ENCODE measurements at regions not wholly inside any gene's neighbourhood (a gene's known extent, or its start where the extent isn't known, plus 50 kb on each side); places are given as distances from the start of the nearest gene placed in this dataset.

DNA sequence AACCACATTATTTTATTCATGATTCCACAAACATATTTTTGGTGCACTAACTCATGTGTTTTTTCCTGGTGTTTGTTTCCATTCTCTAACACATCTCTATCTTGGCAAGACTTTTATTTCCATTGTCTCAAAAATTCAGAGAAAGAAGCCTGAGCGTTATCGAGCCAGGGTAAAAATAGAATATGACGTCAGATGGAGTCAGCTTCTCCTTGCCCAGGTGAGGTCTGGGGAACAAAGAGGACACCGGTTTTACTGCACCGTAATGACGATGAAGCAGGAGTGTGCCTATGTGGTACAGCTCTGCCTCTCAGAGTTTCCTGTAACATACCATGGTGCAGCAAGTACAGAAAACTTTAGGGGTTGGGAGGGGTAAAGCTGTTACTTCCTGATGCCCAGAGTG lies 661.6 kb downstream of the PLCL1 start:
- no peak for FAIRE-seq
- DNase-seq (ENCODE audit: insufficient read length, low spot score) = no peak

DNA sequence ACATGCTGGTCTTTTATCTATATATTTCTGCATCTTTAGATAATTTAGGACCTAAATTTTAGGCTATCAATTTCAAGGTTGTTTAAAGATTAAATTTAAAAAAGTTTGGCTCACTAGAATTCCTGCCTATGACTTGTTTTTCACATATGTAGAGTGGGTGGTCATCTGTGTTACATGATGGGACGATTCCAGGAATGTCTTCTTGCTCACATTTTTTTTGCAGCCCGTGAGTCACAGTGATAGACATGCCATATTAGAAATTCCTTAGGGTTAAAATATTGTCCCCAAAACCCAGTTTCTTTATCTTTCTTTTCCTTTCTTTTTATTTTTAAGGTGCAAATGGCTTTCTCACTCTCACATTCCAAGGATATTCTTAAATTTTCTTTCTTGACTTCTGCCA lies 652.0 kb downstream of the PLCL1 start:
- no peak for FAIRE-seq
- no peak for DNase-seq (ENCODE audit: insufficient read length, low spot score)

DNA sequence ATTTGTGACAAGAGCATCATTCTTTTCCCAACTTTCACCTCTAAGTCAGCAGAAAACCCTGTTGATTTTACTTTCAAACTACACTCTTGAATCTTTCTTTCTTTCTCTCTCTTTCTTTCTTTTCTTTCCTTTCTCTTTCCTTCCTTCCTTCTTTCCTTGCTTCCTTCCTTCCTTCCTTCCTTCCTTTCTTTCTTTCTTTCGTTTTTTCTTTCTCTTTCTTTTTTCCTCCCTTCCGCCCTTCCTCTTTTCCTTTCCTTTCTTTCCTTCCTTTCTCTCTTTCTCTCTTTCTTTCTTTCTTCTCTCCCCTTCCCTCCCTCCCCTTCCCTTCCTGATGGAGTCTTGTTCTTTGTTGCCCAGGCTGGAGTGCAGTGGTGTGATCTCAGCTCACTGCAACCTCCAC lies 649.5 kb downstream of the PLCL1 start:
- DNase-seq (ENCODE audit: insufficient read length, low spot score) (no peak), FAIRE-seq (no peak)

DNA sequence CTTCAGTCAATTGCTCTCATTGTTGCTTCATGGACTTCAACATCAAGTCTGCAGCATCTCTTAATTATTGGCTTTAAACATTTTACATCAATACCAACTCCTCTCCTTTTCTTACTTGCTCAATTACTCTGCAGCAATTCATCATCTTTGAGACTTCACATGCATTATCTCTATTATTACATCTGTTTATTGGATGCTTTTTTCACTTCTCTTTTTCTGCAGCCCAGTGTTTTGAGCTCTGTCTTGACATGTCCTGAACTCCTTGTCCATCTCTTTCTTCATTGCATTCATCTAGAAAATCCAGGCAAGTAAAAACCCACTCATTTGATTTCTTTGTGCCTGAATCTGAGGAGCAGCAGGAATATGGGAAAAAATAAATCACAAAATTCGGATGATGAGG lies 647.9 kb downstream of the PLCL1 start:
- FAIRE-seq (no peak), DNase-seq (ENCODE audit: insufficient read length, low spot score) (no peak)

DNA sequence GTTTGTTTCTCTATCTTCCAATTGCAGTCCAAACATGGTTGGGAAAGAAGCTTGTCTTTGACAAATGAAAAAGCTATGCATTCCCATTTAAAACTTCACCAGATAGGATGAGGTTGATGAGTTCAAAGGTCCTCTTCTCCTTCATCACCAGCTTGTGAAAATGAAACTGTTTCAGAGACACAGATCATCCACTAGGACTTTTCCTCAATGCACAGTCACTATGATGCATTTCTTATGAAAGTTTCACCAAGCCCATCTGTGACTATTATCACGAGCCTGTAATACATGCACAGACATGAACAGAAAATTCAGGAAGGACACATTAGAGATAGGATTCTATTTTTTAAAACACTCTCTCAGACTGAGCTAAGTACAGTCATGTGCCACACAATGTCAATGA lies 644.4 kb downstream of the PLCL1 start:
- FAIRE-seq (no peak), DNase-seq (ENCODE audit: insufficient read length, low spot score) (no peak)

DNA sequence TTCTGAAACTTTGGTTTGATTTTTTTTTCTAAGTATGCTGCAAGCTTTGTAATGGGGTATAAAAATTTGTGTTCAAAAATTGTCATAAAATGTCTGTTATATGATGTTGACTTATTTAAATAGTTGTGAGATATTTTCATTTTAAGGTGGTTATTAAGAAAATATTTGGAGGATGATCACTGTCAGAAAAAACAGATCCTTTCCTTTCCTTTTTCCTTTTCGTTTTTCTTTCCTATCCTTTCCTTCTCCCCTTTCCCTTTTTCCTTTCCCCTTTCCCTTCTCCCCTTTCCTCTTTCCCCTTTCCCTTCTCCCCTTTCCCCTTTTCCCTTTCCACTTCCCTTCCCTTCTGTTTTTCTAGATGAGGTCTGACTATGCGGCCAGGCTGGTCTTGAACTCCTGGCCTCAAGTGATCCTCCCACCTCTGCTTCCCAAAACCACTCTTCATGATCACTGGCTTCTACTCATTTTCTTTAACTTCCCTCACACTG lies 640.5 kb downstream of the PLCL1 start:
- FAIRE-seq = no peak
- no peak for DNase-seq (ENCODE audit: insufficient read length, low spot score)

DNA sequence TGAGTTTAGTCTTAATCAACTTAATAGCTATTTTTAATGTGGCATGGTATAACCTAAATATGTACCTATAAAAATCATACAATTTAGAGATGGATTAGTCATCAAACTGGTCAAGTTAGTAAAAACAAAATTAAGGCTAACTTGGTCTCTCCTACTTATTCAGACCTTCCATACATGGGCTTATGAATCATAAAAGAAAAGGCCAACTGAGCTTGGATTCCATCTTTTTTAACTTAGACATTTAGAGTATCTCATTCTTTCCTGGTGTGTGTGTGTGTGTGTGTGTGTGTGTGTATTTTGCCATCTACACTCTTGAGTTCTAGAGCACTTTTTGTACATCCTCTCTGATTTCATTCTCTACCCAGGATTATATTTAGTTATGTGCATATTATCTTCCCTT lies 637.5 kb downstream of the PLCL1 start:
- FAIRE-seq (no peak), DNase-seq (ENCODE audit: insufficient read length, low spot score) (no peak)

DNA sequence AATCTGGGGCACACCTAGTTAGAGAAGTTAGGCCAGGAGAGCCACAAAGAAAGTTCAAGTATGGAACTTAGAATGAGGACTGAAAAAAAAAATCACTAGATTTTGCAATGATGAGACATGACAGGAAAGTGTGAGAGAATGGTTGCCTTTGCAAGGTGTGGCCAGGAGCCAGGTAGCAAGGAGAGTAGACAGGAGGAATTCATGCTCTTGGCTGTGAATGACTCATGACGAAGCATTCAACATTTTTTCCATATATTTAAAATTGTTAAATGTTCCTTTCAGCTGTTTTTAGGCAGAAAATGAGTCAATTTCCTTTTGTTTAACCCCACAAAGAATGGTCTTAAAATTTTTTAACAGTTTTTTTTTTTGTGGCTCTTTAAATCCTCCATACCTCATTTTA lies 636.9 kb downstream of the PLCL1 start:
- DNase-seq (ENCODE audit: insufficient read length, low spot score) = no peak
- FAIRE-seq = no peak

DNA sequence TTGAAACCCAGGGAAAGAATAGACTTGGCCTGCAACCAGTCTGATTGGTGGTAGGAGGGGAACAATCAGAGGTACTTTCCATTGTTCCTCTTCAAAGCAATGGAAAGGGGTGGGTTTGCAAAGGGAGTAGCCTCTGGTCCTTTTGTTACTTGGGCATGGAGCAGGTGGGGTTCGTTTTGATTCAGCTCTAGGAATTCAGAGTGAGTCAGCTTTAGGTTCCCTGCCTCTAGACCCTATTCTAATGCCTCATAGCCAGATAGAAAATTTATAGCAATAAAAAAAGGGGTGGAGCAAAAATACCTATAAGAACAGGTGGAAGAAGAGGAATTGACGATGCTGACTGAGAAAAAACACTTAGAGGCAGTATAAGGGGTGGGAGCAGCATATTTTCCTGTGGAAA lies 636.4 kb downstream of the PLCL1 start:
- FAIRE-seq (no peak), DNase-seq (ENCODE audit: insufficient read length, low spot score) (no peak)

DNA sequence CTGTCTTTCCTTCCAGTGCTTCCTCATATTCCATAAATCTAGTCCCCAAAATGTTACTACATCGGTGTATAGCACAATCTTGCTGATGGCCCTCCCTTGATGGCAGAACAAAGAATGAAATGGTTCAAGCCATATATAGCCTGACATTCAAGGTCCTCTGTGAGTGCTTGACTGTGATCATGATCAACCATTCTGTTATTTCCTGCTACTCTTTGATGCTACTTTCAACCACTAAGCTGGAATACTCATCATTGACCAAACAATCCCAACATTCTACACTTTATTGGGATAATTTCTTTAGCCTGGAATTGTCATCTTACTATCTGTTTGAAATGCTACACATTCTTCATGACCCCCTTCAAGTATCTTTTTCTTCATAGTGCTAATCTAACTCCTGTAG lies 633.9 kb downstream of the PLCL1 start:
- FAIRE-seq = no peak
- DNase-seq (ENCODE audit: insufficient read length, low spot score) = no peak

DNA sequence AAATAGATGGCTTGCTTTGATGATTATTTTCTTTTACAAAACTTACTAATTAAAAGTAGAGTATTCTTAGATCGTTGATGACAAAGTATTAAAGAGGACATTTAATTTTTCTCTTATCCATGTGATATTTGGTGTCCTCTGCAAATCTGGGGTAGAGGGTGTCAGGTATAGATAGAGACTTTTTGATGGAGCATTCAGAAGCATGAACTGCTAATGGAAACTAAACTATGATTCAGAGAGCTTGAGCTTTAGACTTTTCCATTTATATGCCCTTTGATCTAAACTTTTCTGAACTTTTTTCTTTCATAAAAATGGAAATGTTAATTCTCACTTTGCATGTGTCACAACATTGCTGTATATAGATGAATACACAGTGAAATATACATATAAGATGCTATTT lies 619.7 kb downstream of the PLCL1 start:
- DNase-seq (ENCODE audit: insufficient read length, low spot score) (no peak), FAIRE-seq (no peak)

DNA sequence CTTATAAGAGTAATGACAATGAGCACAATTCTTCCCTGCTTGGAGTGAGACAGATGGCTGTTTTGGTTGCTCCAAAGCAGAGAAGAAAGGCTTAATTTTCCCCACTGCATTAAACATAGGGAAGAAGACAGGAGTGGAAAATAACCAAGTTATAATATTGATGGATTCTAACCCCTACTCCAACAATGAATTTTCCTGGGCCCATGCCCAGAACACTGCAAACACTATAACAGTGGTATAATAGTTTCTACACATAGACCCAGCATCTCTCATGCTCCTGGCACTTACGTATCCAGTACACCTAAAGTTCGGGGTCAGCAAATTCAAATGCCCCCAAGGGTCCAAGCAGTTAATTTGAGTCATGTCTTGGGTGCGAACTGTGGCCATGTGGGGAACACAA lies 613.4 kb downstream of the PLCL1 start:
- no peak for FAIRE-seq
- no peak for DNase-seq (ENCODE audit: insufficient read length, low spot score)

DNA sequence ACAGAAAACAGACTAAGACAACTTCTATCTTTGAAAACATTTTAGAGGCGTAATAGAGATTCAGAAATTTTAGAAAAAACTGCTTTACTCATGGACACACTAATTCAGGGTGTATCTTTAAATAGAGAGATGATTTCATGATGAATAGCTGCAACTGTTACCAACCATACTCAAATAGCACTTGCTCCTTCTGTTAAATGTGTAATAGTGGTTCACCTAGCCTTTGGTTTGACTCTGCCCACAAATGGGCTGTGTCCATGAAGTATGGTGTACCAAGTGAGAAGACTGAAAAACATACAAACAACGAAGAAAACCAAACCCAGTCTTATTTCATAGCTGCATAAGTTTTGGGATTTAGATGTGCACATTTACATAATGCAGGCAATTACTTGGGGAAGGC lies 610.6 kb downstream of the PLCL1 start:
- DNase-seq (ENCODE audit: insufficient read length, low spot score) (no peak), FAIRE-seq (no peak)

DNA sequence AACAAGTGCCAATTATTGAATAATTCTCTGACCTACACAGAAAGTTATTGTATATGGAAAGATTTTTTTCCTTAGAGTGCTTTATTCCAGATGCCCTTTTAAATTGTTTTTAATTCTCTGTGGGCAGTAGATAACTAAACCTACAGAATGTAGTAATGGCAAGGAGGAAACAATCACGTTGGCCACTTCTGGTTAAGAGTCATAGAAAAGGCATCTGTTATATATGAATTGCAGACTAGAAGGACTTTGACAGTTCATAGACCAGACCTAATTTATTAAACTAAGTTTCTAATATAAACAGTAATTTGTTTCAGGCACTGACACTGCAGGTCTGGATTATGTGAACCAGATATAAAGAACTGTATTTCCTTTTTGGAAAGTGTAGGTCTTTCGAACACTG lies 607.5 kb downstream of the PLCL1 start:
- DNase-seq (ENCODE audit: insufficient read length, low spot score) (no peak), FAIRE-seq (no peak)

DNA sequence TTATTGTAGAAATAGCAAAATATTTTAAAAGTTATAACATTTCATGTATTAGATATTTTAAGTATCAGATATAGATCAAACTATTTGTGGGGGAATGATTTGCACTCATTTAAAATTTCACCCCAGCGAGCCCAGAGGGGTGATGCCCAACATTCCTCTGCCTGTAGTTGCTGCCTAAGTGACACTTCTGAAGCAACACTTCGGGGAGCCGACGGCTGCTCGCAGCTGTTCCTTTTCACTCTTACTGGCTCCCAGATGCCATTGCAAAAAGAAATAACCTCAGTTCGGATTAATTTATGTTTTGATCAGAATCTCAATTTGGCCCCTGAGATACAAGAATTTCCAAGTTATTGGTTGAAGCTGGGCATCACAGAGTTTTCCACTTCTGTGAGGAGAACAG lies 603.8 kb downstream of the PLCL1 start:
- FAIRE-seq = no peak
- DNase-seq (ENCODE audit: insufficient read length, low spot score) = no peak

DNA sequence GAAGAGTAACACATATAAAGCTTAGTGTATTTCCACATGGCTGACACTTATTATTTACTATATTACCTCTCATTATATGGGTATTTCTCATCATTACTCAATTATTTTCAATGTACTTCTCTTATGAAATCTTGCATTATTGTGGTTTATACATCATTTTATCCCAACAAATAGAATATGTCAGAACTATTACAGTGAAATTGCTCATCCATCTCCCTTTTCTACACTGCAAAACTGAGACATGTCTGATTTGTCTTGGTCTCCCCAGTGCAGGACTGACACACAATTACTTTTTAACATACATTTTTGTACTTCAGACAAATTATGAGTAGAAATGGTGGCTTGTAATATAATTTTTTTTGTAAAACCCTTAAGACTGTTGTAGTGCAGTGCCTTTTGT lies 600.9 kb downstream of the PLCL1 start:
- FAIRE-seq (no peak), DNase-seq (ENCODE audit: insufficient read length, low spot score) (no peak)

DNA sequence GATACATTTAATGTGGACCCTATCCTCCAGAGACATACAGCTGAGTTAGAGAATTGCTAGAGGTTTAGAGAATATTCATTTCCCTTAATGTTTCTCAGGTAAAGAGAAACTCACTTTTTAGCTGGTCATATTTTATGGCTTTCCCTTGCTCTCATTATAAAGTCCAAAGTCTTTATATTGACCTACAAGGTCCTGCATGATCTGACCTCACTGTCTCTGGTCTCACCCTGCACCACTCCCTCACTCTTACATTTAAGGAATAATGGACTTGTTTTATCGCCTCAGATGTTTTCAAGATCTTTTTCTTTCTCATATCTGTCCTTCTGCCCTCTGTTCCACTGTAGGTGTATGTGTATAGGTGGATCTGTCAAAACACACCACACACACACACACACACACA lies 597.3 kb downstream of the PLCL1 start:
- no peak for DNase-seq (ENCODE audit: insufficient read length, low spot score)
- FAIRE-seq = no peak

DNA sequence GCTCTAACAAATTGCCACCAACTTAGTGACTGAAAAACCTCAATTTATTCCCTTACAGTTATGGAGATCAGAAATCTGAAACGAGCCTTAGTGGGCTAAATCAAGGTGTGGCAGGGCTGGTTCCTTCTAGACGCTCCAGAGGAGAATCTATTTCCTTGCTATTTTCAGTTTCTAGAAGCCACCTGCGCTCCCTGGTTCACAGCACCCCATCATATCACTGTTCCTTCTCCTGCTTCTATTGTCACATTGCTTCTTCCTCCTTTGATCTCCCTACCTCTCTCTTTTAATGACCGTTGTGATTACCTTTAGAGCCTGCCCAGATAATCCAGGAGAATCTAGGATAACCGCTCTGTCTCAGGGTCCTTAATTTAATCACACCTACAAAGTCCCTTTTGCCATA lies 596.6 kb downstream of the PLCL1 start:
- FAIRE-seq = no peak
- DNase-seq (ENCODE audit: insufficient read length, low spot score) = no peak

DNA sequence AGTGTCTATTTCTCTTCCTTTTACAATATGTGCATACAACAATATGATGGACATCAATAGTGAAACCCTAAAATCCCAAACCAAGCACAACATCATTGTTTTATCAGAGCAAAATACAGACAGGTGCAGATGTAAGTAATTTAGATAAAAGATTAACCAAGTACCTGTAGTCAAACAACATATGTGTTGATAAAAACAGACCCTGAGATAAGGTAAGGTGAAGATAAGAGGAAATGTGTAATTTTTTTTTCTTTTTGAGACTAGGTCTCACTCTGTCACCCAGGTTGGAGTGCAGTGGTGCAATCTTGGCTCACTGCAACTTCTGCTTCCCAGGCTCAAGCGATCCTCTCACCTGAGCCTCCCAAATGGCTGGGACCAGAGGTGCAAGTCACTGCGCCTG lies 589.8 kb downstream of the PLCL1 start:
- DNase-seq (ENCODE audit: insufficient read length, low spot score) (no peak), FAIRE-seq (no peak)

DNA sequence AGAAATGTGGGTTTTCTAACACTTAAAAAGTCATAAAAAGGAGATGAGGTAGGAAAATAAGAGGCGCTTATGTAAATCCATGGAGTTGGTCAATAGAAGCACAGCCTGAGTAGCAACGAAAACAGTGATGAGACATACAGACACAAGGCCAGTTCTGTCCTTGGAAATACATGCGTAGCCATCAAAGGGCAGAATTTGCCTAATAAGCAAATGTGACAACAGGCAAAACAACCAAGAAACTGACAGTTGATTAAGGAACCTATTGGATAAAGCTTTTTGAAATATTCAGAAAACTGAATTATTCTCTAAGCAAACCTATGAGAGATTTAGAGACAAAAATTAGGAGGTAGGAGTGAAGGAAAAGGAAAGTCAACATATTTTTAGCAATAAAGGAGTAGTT lies 586.3 kb downstream of the PLCL1 start:
- FAIRE-seq = no peak
- no peak for DNase-seq (ENCODE audit: insufficient read length, low spot score)

DNA sequence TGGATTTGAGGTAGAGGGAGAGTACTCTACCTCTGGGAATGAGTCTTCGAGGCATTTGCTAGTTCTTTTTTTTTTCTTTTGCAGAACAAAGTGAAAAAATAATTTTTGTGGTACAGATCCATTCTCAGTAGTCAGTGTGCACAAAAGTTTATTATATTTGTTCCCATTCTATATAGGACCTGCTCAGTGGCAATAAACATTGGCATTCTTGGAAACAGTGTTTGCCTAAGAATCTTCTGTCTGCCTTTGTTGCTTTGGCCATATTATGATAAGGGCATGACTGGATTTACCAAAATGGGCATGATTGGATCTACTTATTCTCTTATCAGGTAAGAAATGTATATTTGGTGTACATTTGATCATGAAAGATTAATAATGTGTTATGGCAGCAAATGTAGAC lies 583.3 kb downstream of the PLCL1 start:
- FAIRE-seq = no peak
- no peak for DNase-seq (ENCODE audit: insufficient read length, low spot score)

DNA sequence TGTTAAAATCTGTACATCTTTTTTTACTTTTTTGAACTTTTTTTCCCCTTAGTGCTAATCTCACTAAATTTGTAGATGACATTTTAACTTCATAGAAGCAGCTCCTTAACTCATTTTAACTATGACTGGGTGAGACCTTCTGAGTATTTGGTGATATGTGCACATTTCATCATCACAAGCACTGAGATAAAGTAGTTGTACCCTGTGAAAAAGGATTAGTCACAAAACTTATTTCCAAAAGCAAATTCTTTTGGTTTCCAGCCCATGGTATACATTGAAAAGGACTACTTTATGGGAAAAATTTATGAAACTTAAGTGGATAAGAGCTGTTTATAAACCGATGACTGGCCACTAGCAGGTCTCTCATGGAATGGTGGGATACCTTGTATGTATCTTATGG lies 581.5 kb downstream of the PLCL1 start:
- FAIRE-seq (no peak), DNase-seq (ENCODE audit: insufficient read length, low spot score) (no peak)

DNA sequence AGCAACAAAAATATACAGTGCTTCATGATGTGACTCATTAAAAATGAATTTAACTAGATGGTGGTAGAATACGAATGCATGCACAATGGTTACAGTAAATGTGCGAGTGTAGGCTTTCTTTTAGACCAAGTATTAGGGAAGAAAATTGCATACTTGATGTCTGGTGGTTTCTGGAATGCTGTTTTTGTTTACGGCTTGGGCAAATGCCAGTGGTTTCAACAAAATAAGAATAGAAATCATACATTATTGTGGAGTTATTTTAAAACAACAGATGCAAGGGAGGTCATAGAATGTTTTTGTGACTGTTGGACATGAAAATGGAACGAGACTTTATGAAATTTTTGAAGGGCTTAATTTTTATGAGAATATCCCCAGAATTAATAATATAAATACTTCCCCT lies 580.9 kb downstream of the PLCL1 start:
- DNase-seq (ENCODE audit: insufficient read length, low spot score) (no peak), FAIRE-seq (no peak)

DNA sequence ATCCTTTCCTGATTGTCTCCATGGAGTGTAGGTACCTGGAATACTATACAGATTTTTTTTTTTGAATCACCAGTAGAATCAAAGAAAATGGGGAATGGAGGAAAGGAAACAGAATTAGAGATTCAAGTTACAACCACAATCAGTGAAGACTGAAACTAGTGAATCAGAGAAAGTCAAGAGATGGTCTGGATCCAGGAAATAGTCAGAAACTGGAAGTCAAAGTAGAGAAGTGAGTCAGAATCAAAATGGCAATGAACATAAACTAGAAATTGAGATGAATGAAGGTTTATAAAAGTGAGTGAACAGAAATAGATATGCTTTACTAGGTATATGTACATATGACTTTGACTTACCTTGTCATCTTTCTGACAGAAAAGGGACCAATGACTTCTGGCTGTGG lies 579.0 kb downstream of the PLCL1 start:
- no peak for DNase-seq (ENCODE audit: insufficient read length, low spot score)

More for the DNA sequence above, 579.0 kb downstream of the PLCL1 start:
- no peak for FAIRE-seq
